ENCODE measurements at regions not wholly inside any gene's neighbourhood (a gene's known extent, or its start where the extent isn't known, plus 50 kb on each side); places are given as distances from the start of the nearest gene placed in this dataset.

- no peak for DNase-seq
Observed at GRCh38 chr3:13168391-13168790, 95.2 kb upstream of the IQSEC1 start.

GRCh38 chr3:13167829-13168228 is 94.6 kb upstream of the IQSEC1 start:
- no peak for DNase-seq

- DNase-seq: no peak
Observed at GRCh38 chr3:13167064-13167743, 94.0 kb upstream of the IQSEC1 start.

- DNase-seq: no peak
Observed at GRCh38 chr3:13166243-13167063, 93.2 kb upstream of the IQSEC1 start.

- DNase-seq: no peak
Observed at GRCh38 chr3:13165576-13165975, 92.3 kb upstream of the IQSEC1 start.

- no peak for DNase-seq
Observed at GRCh38 chr3:13164893-13165492, 91.8 kb upstream of the IQSEC1 start.

- no peak for DNase-seq
Observed at GRCh38 chr3:13163848-13164382, 90.7 kb upstream of the IQSEC1 start.

GRCh38 chr3:13162549-13163320 is 89.5 kb upstream of the IQSEC1 start:
- no peak for DNase-seq

- DNase-seq: no peak
Observed at GRCh38 chr3:13161771-13162535, 88.7 kb upstream of the IQSEC1 start.

- no peak for DNase-seq
Observed at GRCh38 chr3:13161021-13161759, 88.0 kb upstream of the IQSEC1 start.

- no peak for DNase-seq
Observed at GRCh38 chr3:13160619-13161018, 87.4 kb upstream of the IQSEC1 start.

- DNase-seq: no peak
Observed at GRCh38 chr3:13159890-13160289, 86.7 kb upstream of the IQSEC1 start.

GRCh38 chr3:13158871-13159270 is 85.6 kb upstream of the IQSEC1 start:
- DNase-seq: no peak

GRCh38 chr3:13158408-13158807 is 85.2 kb upstream of the IQSEC1 start:
- no peak for DNase-seq

GRCh38 chr3:13157986-13158385 is 84.8 kb upstream of the IQSEC1 start:
- no peak for DNase-seq

GRCh38 chr3:13152826-13153710 is 79.8 kb upstream of the IQSEC1 start:
- DNase-seq: no peak

GRCh38 chr3:13150624-13151023 is 77.4 kb upstream of the IQSEC1 start:
- DNase-seq: no peak

- DNase-seq: peak; percentile 6
Observed at GRCh38 chr3:13149330-13150108, 76.3 kb upstream of the IQSEC1 start.

- no peak for DNase-seq
Observed at GRCh38 chr3:13148561-13149329, 75.5 kb upstream of the IQSEC1 start.
